Activated CD8-positive, alpha-beta memory T cell treated with anti-CD3 and anti-CD28 coated beads, Interleukin-2, amount 50 U/mL, for 48 hours (primary cell): ENCODE measurements at regions not wholly inside any gene's neighbourhood (a gene's known extent, or its start where the extent isn't known, plus 50 kb on each side); places are given as distances from the start of the nearest gene placed in this dataset.

Experiments
- DNase-seq: peaks from one replicate; pipeline ENCODE4 v3.0.0-alpha.2; 2020

- DNase-seq = no peak
These were observed 658.3 kb upstream of the WWC1 start for GRCh38 chr5:167633114-167633513.

- DNase-seq = no peak
These were observed 657.5 kb upstream of the WWC1 start for GRCh38 chr5:167633931-167634341.

DNA sequence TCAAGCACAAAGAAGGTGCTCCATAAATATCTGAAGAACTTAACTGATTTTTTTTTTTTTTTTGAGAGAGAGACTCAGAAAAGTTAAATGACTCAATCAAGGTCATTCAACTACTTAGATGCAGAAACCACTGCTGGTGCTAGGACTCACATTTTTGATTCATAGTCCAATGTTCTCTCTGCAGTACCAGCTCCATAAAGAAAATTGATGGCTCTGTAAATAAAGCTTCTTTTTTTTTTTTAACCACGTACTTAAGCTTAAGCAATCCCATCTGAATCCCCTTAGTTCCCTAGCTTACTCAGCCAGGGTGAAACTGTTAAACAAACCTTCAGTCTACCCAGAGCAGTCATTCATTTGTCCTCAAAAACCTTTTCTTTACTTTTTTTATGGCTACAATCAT lies 657.0 kb upstream of the WWC1 start:
- DNase-seq = no peak

- DNase-seq = no peak
These were observed 652.6 kb upstream of the WWC1 start for GRCh38 chr5:167638816-167639215.

DNA sequence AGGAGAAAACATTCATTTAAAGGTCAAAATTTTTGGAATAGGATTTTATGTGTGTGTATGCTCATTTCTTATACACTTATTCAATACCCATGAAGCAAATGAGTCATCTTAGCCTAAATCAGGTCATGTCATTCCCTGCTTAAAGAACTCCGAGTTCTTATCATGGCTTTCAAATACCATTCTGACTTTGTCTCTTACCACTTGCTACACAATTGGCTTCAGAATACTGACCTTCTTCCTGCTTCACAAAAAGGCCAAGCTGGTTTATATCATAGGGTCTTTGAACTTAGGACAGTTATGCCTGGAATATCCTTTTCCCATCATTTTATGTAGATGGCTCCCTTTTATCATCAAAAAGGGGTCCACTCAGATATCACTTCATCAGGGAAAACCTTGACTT lies 652.2 kb upstream of the WWC1 start:
- no peak for DNase-seq

GRCh38 chr5:167639766-167640165 lies 651.7 kb upstream of the WWC1 start:
- no peak for DNase-seq

GRCh38 chr5:167642181-167642580 lies 649.3 kb upstream of the WWC1 start:
- DNase-seq = no peak

- no peak for DNase-seq
These were observed 648.5 kb upstream of the WWC1 start for GRCh38 chr5:167642779-167643517.

DNA sequence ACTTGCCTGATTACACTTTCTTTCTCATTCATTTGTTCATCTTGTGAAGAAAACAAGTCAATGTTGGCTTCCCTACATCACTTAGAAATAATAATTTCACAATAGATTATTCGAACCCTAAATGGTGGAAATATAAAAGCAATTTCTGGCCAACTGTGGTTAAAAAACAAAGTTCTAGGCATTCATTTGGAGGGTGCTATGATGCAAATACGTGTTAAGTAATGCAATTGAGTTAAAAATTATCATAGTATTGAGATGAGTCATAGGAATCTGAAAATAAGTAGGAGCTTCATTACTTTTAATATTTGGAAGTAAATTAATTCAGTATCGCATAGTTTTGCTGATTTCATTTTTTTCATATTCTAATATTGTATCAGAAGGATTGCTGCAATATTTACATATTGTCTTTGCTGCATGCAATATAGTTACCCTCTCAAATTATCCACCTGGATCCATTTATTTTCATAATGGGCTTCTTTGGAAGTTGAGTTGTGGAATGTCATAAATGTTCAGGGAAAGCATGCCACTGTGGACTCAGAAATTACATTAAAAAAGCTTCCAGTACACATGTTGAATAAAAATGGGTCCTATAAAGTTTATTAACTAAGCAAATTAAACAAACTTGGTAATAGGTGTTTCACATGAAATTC lies 647.7 kb upstream of the WWC1 start:
- no peak for DNase-seq

DNA sequence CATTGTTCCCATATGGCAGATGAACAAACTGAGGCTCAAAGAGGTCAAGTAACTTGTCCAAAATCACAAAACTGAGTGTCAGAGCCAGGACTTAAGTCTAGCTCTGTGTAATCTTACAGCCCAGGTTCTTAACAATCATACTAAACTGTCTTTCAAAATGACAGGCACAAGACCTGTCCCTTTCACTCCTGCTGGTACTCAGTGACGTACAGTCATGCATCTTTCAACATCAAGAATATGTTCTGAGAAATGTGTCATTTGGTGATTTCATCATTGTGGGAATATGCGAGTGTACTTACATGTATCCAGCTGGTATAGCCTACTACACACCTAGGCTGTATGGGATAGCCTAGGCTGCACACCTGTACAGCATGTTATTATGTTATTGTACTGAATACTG lies 646.8 kb upstream of the WWC1 start:
- DNase-seq = no peak

GRCh38 chr5:167649471-167649870 lies 642.0 kb upstream of the WWC1 start:
- no peak for DNase-seq

DNA sequence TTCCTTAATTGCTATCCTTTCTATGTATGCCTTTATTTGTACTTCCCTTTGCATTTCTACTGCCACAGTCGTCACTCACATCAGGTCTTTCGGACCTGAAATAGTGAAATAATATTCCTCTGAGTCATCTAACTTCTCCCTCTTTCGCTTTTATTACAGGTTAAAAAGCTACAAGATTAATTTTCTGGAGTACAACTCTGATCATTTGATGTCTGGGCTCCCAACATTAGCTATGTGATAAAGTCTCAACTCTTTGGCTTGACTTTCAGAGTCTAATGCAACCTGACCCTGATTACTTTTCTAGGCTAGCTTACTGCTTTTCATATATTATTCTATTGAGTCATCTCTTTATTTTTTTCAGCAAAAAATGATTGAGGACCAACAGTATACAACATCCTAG lies 638.8 kb upstream of the WWC1 start:
- no peak for DNase-seq

GRCh38 chr5:167653645-167654106 lies 637.8 kb upstream of the WWC1 start:
- DNase-seq = no peak

GRCh38 chr5:167657016-167657415 lies 634.4 kb upstream of the WWC1 start:
- no peak for DNase-seq

DNA sequence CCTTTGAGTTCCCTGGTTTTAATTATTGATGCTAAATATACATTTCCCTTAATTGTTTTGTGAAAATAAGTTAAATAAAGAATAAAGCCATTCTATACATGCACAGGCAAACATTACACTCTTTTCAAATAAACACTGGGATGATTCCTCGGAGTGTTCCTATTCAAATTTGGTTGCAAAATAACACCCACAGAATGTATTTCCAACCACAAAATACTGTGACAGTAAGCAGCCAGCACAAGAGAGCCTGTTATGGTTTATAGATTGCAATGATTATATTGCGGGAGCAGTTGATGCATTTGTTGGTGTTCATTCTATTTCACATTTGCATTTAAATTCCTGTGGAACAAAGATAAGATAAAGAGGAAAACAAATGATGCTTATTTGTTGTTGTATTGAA lies 632.6 kb upstream of the WWC1 start:
- no peak for DNase-seq

DNA sequence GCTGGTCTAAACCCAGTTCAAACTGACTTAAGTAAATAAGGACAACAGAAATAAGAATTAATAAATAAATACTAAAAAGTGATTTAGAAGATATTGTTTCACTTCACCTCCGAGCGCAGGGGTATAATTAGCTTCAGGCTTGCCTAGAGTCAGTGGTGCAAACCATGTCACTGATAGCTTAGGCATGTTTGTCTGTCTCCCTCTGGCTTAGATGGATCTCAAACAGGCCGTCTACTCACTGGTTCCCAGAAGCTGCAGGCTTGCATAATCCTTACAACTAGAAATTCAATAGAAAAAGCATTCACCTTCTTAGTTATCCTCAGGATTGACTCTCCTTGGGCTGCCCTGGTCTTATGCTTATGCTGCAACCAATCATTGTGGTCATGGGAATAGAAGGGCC lies 629.8 kb upstream of the WWC1 start:
- no peak for DNase-seq

- no peak for DNase-seq
These were observed 627.1 kb upstream of the WWC1 start for GRCh38 chr5:167664222-167664804.

DNA sequence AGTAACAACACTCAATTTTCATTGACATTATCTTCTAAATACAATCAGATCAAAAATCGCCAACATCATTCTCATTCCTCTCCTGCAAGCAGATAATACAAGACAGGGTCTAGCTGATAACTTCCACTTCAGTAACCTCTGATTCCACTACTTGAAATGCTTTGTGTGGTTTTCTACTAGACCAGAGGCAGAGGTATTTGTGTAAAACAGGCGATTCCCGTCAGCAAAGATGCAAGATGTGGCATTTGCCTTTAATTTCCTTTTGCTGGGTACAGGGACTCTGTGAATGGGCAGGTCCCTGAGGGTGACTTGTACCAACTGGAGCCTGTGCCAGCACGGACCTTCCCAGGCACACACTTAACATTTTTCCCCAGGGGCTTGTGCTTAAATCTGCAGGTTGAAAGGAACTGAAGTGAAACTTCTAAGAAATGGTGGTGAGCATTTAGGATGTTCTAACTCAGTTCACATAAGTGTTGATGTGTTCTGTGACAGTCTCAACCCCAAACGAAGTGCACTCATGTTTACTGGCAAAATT lies 625.5 kb upstream of the WWC1 start:
- no peak for DNase-seq

DNA sequence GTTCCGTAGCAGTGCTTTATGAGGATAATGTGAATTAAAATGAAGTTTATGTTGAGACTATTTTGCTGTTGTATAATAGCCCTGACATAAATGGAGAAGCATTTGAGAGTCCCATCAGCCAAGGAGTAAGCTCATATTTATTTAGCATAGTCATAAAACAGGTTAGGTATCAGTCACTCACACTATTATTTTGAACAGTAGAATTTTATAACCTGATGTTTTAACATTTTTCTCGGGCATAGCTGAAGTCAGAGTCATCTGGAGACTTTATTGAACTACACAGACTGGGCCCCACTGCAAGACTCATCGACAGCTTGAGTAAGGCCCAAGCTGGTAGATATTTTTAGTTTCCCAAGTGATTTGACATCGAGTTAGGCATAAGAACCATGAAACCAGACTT lies 620.3 kb upstream of the WWC1 start:
- no peak for DNase-seq

GRCh38 chr5:167673942-167674341 lies 617.5 kb upstream of the WWC1 start:
- no peak for DNase-seq

GRCh38 chr5:167678481-167678880 lies 613.0 kb upstream of the WWC1 start:
- no peak for DNase-seq

GRCh38 chr5:167684251-167684650 lies 607.2 kb upstream of the WWC1 start:
- DNase-seq = no peak

- no peak for DNase-seq
These were observed 602.9 kb upstream of the WWC1 start for GRCh38 chr5:167688341-167689130.
